Loucy (cell line): ENCODE measurements at regions not wholly inside any gene's neighbourhood (a gene's known extent, or its start where the extent isn't known, plus 50 kb on each side); places are given as distances from the start of the nearest gene placed in this dataset.

ENCODE experiments used
- EZH2phosphoT487 ChIP-seq: fragments of 200-600 bp; IDR thresholded peaks from 2 replicates; pipeline ENCODE4 v1.6.1; 2018; ENCODE audit warnings: antibody characterized with exemption, mild to moderate bottlenecking, moderate library complexity, borderline replicate concordance
- TF ChIP-seq, protein P1 (sequence below): fragments of 200-600 bp; sonication (generic); conservative IDR thresholded peaks from 2 replicates; pipeline ENCODE4 v1.5.1; 2014; ENCODE audit warnings: mild to moderate bottlenecking, antibody characterized with exemption, low read length

DNA sequence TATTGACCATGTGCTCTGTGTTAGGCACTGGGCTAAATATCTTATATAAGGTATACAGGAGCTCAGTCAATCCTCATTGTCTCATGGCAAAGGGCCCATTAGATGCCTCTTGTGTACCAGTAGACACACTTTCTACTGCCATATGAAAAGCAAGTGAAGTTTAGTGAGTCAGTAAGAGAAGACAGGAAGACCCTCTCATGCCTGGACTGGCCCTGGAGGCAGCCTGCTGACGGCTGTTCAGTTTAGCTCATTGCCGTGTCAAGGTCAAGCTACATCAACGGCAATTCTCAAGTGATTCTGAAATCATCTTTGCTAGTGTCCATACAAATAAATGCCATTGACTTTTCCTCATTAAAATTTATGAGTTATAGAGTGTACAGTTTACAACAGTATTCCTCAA is 237.9 kb downstream of the IRX1 start:
- TF ChIP-seq, protein P1, sequence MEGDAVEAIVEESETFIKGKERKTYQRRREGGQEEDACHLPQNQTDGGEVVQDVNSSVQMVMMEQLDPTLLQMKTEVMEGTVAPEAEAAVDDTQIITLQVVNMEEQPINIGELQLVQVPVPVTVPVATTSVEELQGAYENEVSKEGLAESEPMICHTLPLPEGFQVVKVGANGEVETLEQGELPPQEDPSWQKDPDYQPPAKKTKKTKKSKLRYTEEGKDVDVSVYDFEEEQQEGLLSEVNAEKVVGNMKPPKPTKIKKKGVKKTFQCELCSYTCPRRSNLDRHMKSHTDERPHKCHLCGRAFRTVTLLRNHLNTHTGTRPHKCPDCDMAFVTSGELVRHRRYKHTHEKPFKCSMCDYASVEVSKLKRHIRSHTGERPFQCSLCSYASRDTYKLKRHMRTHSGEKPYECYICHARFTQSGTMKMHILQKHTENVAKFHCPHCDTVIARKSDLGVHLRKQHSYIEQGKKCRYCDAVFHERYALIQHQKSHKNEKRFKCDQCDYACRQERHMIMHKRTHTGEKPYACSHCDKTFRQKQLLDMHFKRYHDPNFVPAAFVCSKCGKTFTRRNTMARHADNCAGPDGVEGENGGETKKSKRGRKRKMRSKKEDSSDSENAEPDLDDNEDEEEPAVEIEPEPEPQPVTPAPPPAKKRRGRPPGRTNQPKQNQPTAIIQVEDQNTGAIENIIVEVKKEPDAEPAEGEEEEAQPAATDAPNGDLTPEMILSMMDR = no peak
- no peak for TF ChIP-seq EZH2phosphoT487
